ENCODE measurements at regions not wholly inside any gene's neighbourhood (a gene's known extent, or its start where the extent isn't known, plus 50 kb on each side); places are given as distances from the start of the nearest gene placed in this dataset.

DNA sequence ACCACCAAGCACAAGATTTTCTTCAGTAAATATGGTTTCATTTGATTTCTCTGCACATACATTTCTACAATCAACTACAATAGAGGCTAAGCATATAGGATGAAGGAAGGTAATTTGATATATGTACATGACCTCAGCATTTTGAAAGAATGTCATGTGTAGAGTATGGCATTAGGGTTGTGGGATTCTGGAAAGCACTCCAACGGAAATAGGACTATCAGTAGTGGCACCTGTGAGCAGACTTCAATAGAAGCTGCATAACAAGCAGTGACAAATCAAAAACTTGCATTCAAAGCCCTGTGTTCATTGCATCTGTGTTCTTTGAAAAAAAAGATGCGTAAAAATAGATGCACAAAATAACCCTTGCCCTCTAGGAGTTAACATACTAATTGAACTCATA is 57.5 kb upstream of the EYA4 start:
- TF ChIP-seq TAF1 (IDR thresholded peaks at IDR 0.05; ENCODE audit: borderline replicate concordance, insufficient read depth, low read length) (no peak), POLR2AphosphoS5 (IDR thresholded peaks at IDR 0.05; ENCODE audit: low read depth, low read length) (no peak), SIN3A (IDR thresholded peaks at IDR 0.05; ENCODE audit: borderline replicate concordance, insufficient read depth, low read length) (no peak)
- TF ChIP-seq, protein P1, sequence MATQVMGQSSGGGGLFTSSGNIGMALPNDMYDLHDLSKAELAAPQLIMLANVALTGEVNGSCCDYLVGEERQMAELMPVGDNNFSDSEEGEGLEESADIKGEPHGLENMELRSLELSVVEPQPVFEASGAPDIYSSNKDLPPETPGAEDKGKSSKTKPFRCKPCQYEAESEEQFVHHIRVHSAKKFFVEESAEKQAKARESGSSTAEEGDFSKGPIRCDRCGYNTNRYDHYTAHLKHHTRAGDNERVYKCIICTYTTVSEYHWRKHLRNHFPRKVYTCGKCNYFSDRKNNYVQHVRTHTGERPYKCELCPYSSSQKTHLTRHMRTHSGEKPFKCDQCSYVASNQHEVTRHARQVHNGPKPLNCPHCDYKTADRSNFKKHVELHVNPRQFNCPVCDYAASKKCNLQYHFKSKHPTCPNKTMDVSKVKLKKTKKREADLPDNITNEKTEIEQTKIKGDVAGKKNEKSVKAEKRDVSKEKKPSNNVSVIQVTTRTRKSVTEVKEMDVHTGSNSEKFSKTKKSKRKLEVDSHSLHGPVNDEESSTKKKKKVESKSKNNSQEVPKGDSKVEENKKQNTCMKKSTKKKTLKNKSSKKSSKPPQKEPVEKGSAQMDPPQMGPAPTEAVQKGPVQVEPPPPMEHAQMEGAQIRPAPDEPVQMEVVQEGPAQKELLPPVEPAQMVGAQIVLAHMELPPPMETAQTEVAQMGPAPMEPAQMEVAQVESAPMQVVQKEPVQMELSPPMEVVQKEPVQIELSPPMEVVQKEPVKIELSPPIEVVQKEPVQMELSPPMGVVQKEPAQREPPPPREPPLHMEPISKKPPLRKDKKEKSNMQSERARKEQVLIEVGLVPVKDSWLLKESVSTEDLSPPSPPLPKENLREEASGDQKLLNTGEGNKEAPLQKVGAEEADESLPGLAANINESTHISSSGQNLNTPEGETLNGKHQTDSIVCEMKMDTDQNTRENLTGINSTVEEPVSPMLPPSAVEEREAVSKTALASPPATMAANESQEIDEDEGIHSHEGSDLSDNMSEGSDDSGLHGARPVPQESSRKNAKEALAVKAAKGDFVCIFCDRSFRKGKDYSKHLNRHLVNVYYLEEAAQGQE (IDR thresholded peaks at IDR 0.05; ENCODE audit: insufficient read depth in 1 of 2, low read depth in 2 of 2, low read length in 2 of 2) = no peak
